ENCODE measurements at regions not wholly inside any gene's neighbourhood (a gene's known extent, or its start where the extent isn't known, plus 50 kb on each side); places are given as distances from the start of the nearest gene placed in this dataset.

DNA sequence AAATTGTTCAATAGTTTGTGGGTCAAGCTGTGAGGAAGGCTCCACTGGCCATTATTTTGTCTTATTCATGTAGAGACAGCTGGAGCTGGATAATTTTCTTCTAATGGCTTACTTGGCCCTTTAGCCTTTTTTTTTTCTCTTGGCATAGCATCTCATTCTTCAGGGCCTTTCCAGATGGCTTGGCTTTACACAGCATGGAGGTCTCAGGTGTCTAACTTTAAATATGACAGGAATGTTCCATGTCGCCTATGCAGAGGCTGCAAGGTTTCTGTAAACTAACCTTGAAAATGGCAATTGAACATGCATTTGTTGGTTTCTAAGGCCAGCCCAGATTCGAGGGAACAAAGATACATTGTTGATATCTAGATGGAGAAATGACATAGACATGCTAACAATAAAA, 247.9 kb upstream of the CNTN5 start:
- Histone ChIP-seq H3K36me3 (no peaks in the 10 kb centered on the region), H3K27me3 (no peaks in the 10 kb centered on the region), H3K4me3 (replicated peaks in 1 of 3) (no peak overlapping the region), H3K27ac (no peak overlapping the region), H3K4me1 (peaks cover 0 to 7% of the 10 kb centered on the region in 2 donors), H3K9me3 (no peaks in the 10 kb centered on the region)
- 71 to 78% methylated on average over 2 of the region's 2 CpGs for WGBS, 2 donors
- TF ChIP-seq POLR2A (IDR thresholded peaks at IDR 0.05) = no peak
- TF ChIP-seq, protein P1, sequence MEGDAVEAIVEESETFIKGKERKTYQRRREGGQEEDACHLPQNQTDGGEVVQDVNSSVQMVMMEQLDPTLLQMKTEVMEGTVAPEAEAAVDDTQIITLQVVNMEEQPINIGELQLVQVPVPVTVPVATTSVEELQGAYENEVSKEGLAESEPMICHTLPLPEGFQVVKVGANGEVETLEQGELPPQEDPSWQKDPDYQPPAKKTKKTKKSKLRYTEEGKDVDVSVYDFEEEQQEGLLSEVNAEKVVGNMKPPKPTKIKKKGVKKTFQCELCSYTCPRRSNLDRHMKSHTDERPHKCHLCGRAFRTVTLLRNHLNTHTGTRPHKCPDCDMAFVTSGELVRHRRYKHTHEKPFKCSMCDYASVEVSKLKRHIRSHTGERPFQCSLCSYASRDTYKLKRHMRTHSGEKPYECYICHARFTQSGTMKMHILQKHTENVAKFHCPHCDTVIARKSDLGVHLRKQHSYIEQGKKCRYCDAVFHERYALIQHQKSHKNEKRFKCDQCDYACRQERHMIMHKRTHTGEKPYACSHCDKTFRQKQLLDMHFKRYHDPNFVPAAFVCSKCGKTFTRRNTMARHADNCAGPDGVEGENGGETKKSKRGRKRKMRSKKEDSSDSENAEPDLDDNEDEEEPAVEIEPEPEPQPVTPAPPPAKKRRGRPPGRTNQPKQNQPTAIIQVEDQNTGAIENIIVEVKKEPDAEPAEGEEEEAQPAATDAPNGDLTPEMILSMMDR (IDR thresholded peaks at IDR 0.05) = no peak
- intact Hi-C loops (cut with DNase I) = no loop called here
- no peak for DNase-seq

DNA sequence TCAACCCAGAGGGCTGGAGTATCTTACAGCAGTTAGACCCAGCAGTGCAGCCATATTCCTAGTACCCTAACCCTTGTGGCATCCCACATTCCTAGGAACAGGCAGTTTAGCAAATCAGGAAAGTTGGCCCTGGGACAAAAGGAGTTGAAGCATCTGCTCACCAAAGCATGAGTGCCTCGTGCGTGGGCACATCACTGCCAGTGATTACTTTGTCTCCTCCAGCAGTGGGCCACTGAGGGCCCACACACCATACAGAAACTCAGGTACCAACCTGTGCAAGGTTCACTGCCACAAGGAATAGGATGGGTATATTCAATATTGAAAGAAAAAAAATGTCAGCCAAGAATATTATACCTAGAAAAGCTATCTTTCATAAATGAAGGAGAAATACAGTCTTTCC, 227.5 kb upstream of the CNTN5 start:
- H3K4me3 ChIP-seq (replicated peaks in 1 of 3) = no peak overlapping the region
- intact Hi-C loops (cut with DNase I) = no loop called here
- WGBS, 2 donors = 90 to 96% methylated on average over 2 of the region's 2 CpGs
- H3K27me3 ChIP-seq = no peaks in the 10 kb centered on the region
- H3K27ac ChIP-seq = no peak overlapping the region
- H3K36me3 ChIP-seq = no peaks in the 10 kb centered on the region
- H3K9me3 ChIP-seq = no peaks in the 10 kb centered on the region
- TF ChIP-seq POLR2A (IDR thresholded peaks at IDR 0.05) = no peak
- TF ChIP-seq, protein P1 (IDR thresholded peaks at IDR 0.05) = no peak
- no peak for DNase-seq
- no peaks in the 10 kb centered on the region for H3K4me1 ChIP-seq

DNA sequence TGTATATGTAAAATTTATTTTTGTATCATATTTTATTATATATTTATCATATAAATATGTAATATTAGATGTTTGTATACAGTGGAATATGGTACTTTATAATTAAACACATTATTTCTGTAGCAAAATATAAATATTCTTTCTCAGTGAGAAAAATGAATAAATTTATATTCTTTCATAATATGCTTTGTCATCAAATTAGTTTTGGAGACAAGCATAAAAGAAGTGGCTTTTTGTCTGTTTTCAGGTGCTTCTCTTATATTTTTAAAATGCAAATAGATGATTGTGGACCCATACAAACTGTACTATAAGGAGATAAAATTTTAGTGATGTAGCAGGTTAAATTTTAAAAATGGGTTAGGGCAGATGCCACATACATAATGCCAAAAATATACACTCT, 222.4 kb upstream of the CNTN5 start:
- DNase-seq = no peak
- Histone ChIP-seq H3K27me3 (no peaks in the 10 kb centered on the region), H3K36me3 (no peaks in the 10 kb centered on the region), H3K4me3 (replicated peaks in 1 of 3) (no peak overlapping the region), H3K4me1 (no peaks in the 10 kb centered on the region), H3K9me3 (no peaks in the 10 kb centered on the region), H3K27ac (no peak overlapping the region)
- intact Hi-C loops (cut with DNase I) = no loop called here
- no peak for TF ChIP-seq POLR2A (IDR thresholded peaks at IDR 0.05)
- TF ChIP-seq, protein P1 (IDR thresholded peaks at IDR 0.05) = no peak

DNA sequence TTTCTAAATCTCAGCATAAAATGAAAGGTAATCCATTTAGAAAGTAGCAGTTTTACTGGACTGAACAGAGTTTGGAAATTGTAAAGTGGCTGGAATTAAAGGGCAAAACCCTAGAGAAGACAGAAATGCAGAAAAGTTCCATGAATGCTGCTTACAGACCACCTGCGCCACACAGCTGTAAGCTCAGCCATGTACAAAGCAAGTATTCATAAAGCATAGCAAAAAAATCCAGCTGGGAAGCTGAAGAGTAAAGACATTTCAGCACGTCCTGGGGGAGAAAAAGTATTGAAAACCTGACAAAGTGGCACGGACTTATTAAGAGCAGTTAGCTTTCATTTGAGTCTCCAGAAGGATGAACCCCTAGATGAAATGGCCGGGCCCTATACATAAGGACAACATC, 220.1 kb upstream of the CNTN5 start:
- no peak for TF ChIP-seq POLR2A (IDR thresholded peaks at IDR 0.05)
- TF ChIP-seq, protein P1 (IDR thresholded peaks at IDR 0.05) = no peak
- WGBS, 2 donors = 82 to 89% methylated on average over 4 of the region's 4 CpGs

DNA sequence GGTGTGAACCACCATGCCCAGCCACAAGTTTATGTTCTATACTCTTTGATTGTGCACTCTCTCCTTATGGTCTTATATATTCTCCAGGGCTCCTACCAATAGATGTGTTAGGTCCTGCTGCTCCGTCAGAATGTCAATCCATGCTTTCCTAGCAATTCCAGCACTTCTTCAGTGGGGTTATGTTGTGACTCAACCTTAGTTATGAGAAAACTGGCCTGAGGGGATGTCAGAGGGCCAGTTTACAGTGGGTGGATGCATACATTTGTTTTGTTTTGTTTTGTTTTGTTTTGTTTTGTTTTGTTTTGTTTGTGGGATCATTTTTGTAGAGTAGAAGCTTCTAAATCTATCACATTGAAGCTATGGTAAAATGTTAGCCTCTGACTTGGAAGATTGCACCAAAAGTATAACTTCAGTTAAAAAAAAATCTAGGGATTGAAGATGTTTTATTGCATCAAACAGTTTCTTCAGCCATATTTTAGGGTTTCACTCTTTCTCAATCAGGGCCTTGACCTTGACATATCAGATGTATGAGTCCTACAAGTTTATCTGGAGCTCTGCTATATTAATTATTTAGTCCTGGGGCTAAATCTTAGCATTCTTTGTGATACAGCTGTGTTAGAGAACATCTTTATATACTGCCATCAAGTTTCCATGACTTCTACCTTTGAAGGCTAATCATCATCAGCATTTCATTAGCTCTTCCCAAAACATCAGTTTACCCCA, 191.6 kb upstream of the CNTN5 start:
- H3K4me1 ChIP-seq = peaks cover 0 to 3% of the 10 kb centered on the region in 2 donors
- no peaks in the 10 kb centered on the region for H3K27me3 ChIP-seq
- intact Hi-C loops (cut with DNase I) = no loop called here
- 90 to 100% methylated on average over 1 of the region's 1 CpG for WGBS, 2 donors
- H3K4me3 ChIP-seq (replicated peaks in 1 of 3) = no peak overlapping the region
- H3K27ac ChIP-seq = no peak overlapping the region
- no peak for DNase-seq
- H3K9me3 ChIP-seq = no peaks in the 10 kb centered on the region
- TF ChIP-seq, protein P1 (IDR thresholded peaks at IDR 0.05) = no peak
- no peak for TF ChIP-seq POLR2A (IDR thresholded peaks at IDR 0.05)
- H3K36me3 ChIP-seq = no peaks in the 10 kb centered on the region

More for the DNA sequence above, 220.1 kb upstream of the CNTN5 start:
- no peak overlapping the region for H3K4me3 ChIP-seq (replicated peaks in 1 of 3)
- no peak overlapping the region for H3K27ac ChIP-seq
- H3K4me1 ChIP-seq = no peaks in the 10 kb centered on the region
- H3K36me3 ChIP-seq = no peaks in the 10 kb centered on the region
- intact Hi-C loops (cut with DNase I) = no loop called here
- DNase-seq = no peak
- H3K9me3 ChIP-seq = no peaks in the 10 kb centered on the region
- H3K27me3 ChIP-seq = no peaks in the 10 kb centered on the region
